Fibroblast of mammary gland (primary cell): ENCODE measurements at regions not wholly inside any gene's neighbourhood (a gene's known extent, or its start where the extent isn't known, plus 50 kb on each side); places are given as distances from the start of the nearest gene placed in this dataset.

Source experiments
- DNase-seq: peaks from one replicate; pipeline ENCODE4 v3.0.0-alpha.2; 2010; ENCODE audit warnings: low read depth
- H3K4me3 ChIP-seq: 2 replicates; pipeline ENCODE4 v1.5.1; 2011; ENCODE audit warnings: low read depth, mild to moderate bottlenecking, low read length, moderate library complexity; ENCODE audit not compliant: control insufficient read depth
- CTCF ChIP-seq: conservative IDR thresholded peaks from 2 replicates; pipeline ENCODE4 v1.5.1; 2011; ENCODE audit warnings: low read depth, low read length, inconsistent platforms; ENCODE audit not compliant: control insufficient read depth, insufficient read depth

GRCh38 chr9:89760123-89760522 lies 155.3 kb downstream of the GADD45G start:
- no peak for TF ChIP-seq CTCF
- H3K4me3 ChIP-seq = no peak overlapping the region
- no peak for DNase-seq

- H3K4me3 ChIP-seq = no peak overlapping the region
- no peak for DNase-seq
- TF ChIP-seq CTCF = no peak
Measured at GRCh38 chr9:89764217-89764616, 159.4 kb downstream of the GADD45G start.

GRCh38 chr9:89765211-89765946 lies 160.6 kb downstream of the GADD45G start:
- no peak for DNase-seq
- no peak for TF ChIP-seq CTCF
- no peak overlapping the region for H3K4me3 ChIP-seq

- no peak for DNase-seq
- no peak overlapping the region for H3K4me3 ChIP-seq
- no peak for TF ChIP-seq CTCF
Measured at GRCh38 chr9:89766991-89767390, 162.2 kb downstream of the GADD45G start.

- DNase-seq = no peak
- TF ChIP-seq CTCF = no peak
- H3K4me3 ChIP-seq = no peak overlapping the region
Measured at GRCh38 chr9:89768051-89768450, 163.2 kb downstream of the GADD45G start.

GRCh38 chr9:89768650-89769071 lies 163.8 kb downstream of the GADD45G start:
- no peak overlapping the region for H3K4me3 ChIP-seq
- no peak for TF ChIP-seq CTCF
- no peak for DNase-seq
